ENCODE measurements at regions not wholly inside any gene's neighbourhood (a gene's known extent, or its start where the extent isn't known, plus 50 kb on each side); places are given as distances from the start of the nearest gene placed in this dataset.

DNA sequence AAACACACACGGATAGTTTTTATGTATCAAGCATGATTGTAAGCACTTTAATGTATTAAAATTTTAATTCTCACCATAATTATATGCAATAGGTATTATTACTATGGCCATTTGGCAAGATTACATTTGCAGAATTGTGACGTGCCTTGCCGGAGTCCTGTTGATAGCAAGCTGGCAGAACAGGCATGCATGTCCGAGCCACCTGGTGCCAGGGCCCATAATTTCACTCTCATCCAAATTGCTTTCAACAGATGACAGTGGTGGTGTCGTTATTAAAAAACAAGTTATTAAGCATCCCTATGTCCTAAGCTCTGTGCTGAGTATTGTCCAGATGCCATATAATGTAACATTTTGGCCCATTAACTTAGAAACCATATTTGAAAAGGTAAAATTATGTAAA lies 374.3 kb downstream of the FOXO1 start:
- TF ChIP-seq, protein P1, sequence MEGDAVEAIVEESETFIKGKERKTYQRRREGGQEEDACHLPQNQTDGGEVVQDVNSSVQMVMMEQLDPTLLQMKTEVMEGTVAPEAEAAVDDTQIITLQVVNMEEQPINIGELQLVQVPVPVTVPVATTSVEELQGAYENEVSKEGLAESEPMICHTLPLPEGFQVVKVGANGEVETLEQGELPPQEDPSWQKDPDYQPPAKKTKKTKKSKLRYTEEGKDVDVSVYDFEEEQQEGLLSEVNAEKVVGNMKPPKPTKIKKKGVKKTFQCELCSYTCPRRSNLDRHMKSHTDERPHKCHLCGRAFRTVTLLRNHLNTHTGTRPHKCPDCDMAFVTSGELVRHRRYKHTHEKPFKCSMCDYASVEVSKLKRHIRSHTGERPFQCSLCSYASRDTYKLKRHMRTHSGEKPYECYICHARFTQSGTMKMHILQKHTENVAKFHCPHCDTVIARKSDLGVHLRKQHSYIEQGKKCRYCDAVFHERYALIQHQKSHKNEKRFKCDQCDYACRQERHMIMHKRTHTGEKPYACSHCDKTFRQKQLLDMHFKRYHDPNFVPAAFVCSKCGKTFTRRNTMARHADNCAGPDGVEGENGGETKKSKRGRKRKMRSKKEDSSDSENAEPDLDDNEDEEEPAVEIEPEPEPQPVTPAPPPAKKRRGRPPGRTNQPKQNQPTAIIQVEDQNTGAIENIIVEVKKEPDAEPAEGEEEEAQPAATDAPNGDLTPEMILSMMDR (conservative IDR thresholded peaks at IDR 0.05; ENCODE audit: low read depth in 2 of 2), result no peak
- TF ChIP-seq CREB1 (CRISPR knock-in tag; IDR thresholded peaks at IDR 0.05; ENCODE audit: low read depth), result no peak
- no peak for TF ChIP-seq EZH2phosphoT487 (IDR thresholded peaks at IDR 0.05; ENCODE audit: unreplicated experiment)
- no peak for TF ChIP-seq ZNF331 (CRISPR knock-in tag; IDR thresholded peaks at IDR 0.05; ENCODE audit: low read depth)
- no peak for TF ChIP-seq EZH2 (IDR thresholded peaks at IDR 0.05; ENCODE audit: low read depth, unreplicated experiment)
- TF ChIP-seq POLR2AphosphoS5 (IDR thresholded peaks at IDR 0.05; ENCODE audit: low read depth), result no peak
- TF ChIP-seq, protein P2, sequence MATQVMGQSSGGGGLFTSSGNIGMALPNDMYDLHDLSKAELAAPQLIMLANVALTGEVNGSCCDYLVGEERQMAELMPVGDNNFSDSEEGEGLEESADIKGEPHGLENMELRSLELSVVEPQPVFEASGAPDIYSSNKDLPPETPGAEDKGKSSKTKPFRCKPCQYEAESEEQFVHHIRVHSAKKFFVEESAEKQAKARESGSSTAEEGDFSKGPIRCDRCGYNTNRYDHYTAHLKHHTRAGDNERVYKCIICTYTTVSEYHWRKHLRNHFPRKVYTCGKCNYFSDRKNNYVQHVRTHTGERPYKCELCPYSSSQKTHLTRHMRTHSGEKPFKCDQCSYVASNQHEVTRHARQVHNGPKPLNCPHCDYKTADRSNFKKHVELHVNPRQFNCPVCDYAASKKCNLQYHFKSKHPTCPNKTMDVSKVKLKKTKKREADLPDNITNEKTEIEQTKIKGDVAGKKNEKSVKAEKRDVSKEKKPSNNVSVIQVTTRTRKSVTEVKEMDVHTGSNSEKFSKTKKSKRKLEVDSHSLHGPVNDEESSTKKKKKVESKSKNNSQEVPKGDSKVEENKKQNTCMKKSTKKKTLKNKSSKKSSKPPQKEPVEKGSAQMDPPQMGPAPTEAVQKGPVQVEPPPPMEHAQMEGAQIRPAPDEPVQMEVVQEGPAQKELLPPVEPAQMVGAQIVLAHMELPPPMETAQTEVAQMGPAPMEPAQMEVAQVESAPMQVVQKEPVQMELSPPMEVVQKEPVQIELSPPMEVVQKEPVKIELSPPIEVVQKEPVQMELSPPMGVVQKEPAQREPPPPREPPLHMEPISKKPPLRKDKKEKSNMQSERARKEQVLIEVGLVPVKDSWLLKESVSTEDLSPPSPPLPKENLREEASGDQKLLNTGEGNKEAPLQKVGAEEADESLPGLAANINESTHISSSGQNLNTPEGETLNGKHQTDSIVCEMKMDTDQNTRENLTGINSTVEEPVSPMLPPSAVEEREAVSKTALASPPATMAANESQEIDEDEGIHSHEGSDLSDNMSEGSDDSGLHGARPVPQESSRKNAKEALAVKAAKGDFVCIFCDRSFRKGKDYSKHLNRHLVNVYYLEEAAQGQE (IDR thresholded peaks at IDR 0.05; ENCODE audit: unreplicated experiment), result no peak
- no peak for TF ChIP-seq ZNF114 (CRISPR knock-in tag; IDR thresholded peaks at IDR 0.05)
- TF ChIP-seq, protein P3, sequence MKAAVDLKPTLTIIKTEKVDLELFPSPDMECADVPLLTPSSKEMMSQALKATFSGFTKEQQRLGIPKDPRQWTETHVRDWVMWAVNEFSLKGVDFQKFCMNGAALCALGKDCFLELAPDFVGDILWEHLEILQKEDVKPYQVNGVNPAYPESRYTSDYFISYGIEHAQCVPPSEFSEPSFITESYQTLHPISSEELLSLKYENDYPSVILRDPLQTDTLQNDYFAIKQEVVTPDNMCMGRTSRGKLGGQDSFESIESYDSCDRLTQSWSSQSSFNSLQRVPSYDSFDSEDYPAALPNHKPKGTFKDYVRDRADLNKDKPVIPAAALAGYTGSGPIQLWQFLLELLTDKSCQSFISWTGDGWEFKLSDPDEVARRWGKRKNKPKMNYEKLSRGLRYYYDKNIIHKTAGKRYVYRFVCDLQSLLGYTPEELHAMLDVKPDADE (IDR thresholded peaks at IDR 0.05), result no peak
- no peak for TF ChIP-seq JUNB (IDR thresholded peaks at IDR 0.05; ENCODE audit: unreplicated experiment)
- no peak for TF ChIP-seq NANOG (IDR thresholded peaks at IDR 0.05; ENCODE audit: borderline replicate concordance)

Data from GM23338 (cell line).